Lung (tissue), 11 donors: ENCODE measurements at regions not wholly inside any gene's neighbourhood (a gene's known extent, or its start where the extent isn't known, plus 50 kb on each side); places are given as distances from the start of the nearest gene placed in this dataset.

Experiments used
- ATAC-seq: fragments of 200-7000 bp; cut with Tn5 transposase; one replicate; pipeline ENCODE4 v1.9.1; 2020; ENCODE audit warnings: moderate number of reproducible peaks; ENCODE audit not compliant: insufficient read depth, low FRiP score
- DNase-seq, 3 donors: peaks; one replicate each; pipeline ENCODE4 v3.0.0-alpha.2; 2013 to 2017
- H3K27ac ChIP-seq, 2 donors: one replicate each; pipeline ENCODE4 v1.5.1; 2013; ENCODE audit warnings: mild to moderate bottlenecking in 2 of 2, moderate library complexity in 2 of 2, control low read depth in 1 of 2, inconsistent platforms in 1 of 2, low read depth in 1 of 2, low read length in 1 of 2
- H3K27me3 ChIP-seq, 3 donors: one replicate each; pipeline ENCODE4 v1.5.1; 2013; ENCODE audit warnings: low read length in 2 of 3; ENCODE audit not compliant: control insufficient read depth in 3 of 3, insufficient read depth in 3 of 3
- H3K36me3 ChIP-seq, 4 donors: one replicate each; pipeline ENCODE4 v1.5.1; 2013; ENCODE audit warnings: low read length in 4 of 4, mild to moderate bottlenecking in 1 of 4, moderate library complexity in 1 of 4; ENCODE audit not compliant: control insufficient read depth in 4 of 4, insufficient read depth in 4 of 4
- H3K4me1 ChIP-seq, 5 donors: one replicate each; pipeline ENCODE4 v1.5.1; 2013; ENCODE audit warnings: low read length in 5 of 5, mild to moderate bottlenecking in 2 of 5, moderate library complexity in 1 of 5; ENCODE audit not compliant: control insufficient read depth in 5 of 5, insufficient read depth in 5 of 5
- H3K4me3 ChIP-seq: one replicate; pipeline ENCODE4 v1.5.1; 2013; ENCODE audit warnings: mild to moderate bottlenecking, control low read depth, moderate library complexity
- H3K9ac ChIP-seq, 2 donors: one replicate each; pipeline ENCODE4 v1.5.1; 2013; ENCODE audit warnings: low read length in 2 of 2, control low read depth in 1 of 2; ENCODE audit not compliant: insufficient read depth in 1 of 2
- H3K9me3 ChIP-seq, 4 donors: one replicate each; pipeline ENCODE4 v1.5.1; 2013; ENCODE audit warnings: low read length in 3 of 4, mild to moderate bottlenecking in 1 of 4, moderate library complexity in 1 of 4; ENCODE audit not compliant: control insufficient read depth in 4 of 4, insufficient read depth in 3 of 4
- CTCF ChIP-seq: IDR thresholded peaks from 2 replicates; pipeline ENCODE4 v1.5.1; 2012; ENCODE audit warnings: mild to moderate bottlenecking; ENCODE audit errors: control extremely low read depth, extremely low read depth
- WGBS, 2 donors: extraction: QIAGEN DNeasy Blood & Tissue Kit; methylation state at CpG; one replicate each; pipeline ENCODE4 v1.1.7; 2013; 5-methylcytosine and 5-hydroxymethylcytosine counted together
- donor health status: control.
- donor health status: control.
- donor health status: Bipolar disorder and iron deficiency.
- donor health status: healthy.
- donor health status: DM: yes; HTN: yes; CAD: no.

- Histone ChIP-seq H3K4me3 (no peak overlapping the region), H3K27me3 (peaks cover 0 to 3% (median 0%) of the 10 kb centered on the region in 3 donors), H3K36me3 (no peaks in the 10 kb centered on the region), H3K9ac (no peak overlapping the region), H3K27ac (no peak overlapping the region), H3K9me3 (no peaks in the 10 kb centered on the region), H3K4me1 (peaks cover 0 to 16% (median 6%) of the 10 kb centered on the region in 5 donors)
- no peak for TF ChIP-seq CTCF
- WGBS, 2 donors: 74 to 88% methylated on average over 7 of the region's 7 CpGs
- DNase-seq (peak in 2 of 3 donors; percentile 65 to 77), ATAC-seq (no peak)
Measured at GRCh38 chr5:167712986-167713585, 578.4 kb upstream of the WWC1 start.

DNA sequence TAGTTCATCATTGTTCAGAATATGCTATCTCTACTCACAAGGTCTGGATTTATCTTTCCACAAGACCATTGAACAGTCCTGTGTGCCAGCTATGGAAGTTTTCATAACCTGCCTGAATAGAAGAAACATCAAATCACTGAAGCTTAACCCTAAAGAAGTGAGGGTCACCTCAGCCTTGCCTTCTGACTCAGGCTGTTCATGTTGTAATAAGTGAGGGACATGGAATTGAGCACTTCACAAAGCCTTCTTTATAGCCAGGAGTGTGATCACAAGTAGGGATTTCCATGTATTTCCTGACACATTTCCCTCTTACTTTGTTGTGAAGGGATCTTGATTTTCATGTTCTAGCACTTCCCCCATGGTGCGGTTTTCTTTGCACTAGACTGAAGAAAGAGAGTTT, 577.5 kb upstream of the WWC1 start:
- H3K27me3 ChIP-seq: peaks cover 0 to 3% (median 0%) of the 10 kb centered on the region in 3 donors
- no peak for TF ChIP-seq CTCF
- no peak overlapping the region for H3K9ac ChIP-seq
- no peaks in the 10 kb centered on the region for H3K36me3 ChIP-seq
- H3K9me3 ChIP-seq: no peaks in the 10 kb centered on the region
- H3K27ac ChIP-seq: no peak overlapping the region
- peaks cover 0 to 16% (median 6%) of the 10 kb centered on the region in 5 donors for H3K4me1 ChIP-seq
- WGBS, 2 donors: 73 to 88% methylated on average over 1 of the region's 1 CpG
- no peak for DNase-seq
- no peak for ATAC-seq
- no peak overlapping the region for H3K4me3 ChIP-seq

- 84 to 86% methylated on average over 6 of the region's 6 CpGs for WGBS, 2 donors
Measured at GRCh38 chr5:167716126-167716775, 575.2 kb upstream of the WWC1 start.

More at GRCh38 chr5:167716126-167716775, 575.2 kb upstream of the WWC1 start:
- TF ChIP-seq CTCF: no peak
- Histone ChIP-seq H3K9ac (no peak overlapping the region), H3K4me3 (no peak overlapping the region), H3K9me3 (no peaks in the 10 kb centered on the region), H3K27me3 (peaks cover 0 to 3% (median 0%) of the 10 kb centered on the region in 3 donors), H3K27ac (no peak overlapping the region), H3K36me3 (no peaks in the 10 kb centered on the region), H3K4me1 (peaks cover 0 to 16% (median 6%) of the 10 kb centered on the region in 5 donors)
- DNase-seq: no peak
- no peak for ATAC-seq
